ENCODE measurements at regions not wholly inside any gene's neighbourhood (a gene's known extent, or its start where the extent isn't known, plus 50 kb on each side); places are given as distances from the start of the nearest gene placed in this dataset.

DNA sequence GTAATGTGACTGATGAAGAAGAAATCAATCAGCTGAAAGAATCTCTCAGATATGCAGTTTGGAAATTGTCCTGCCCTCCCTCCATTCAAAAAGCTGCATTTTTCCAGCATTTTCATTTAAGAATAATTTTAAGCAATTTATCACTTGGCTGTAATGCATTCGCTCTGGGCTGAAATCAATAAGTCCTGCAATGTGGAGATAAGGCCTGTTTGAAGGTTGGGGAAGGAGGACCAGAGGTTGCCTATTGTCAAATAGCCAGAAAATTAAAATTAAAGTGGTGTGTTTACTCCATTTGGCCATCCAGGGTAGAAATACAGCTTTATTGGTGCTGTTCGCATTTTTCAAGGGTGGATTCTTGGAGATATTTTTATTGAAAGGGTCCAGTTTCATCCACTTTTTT, 187.6 kb upstream of the NFIA start:
- WGBS, 2 donors, result 96 to 98% methylated on average over 2 of the region's 2 CpGs
- no peak for DNase-seq (ENCODE audit: low spot score in 2 of 2)
- H3K4me3 ChIP-seq (ENCODE audit: low read depth, poor library complexity, severe bottlenecking), result no peak overlapping the region
- intact Hi-C loops (cut with DNase I; ENCODE audit: low total_unique reads), result no loop called here
- no peak for TF ChIP-seq POLR2A (IDR thresholded peaks at IDR 0.05)
- TF ChIP-seq, protein P1, sequence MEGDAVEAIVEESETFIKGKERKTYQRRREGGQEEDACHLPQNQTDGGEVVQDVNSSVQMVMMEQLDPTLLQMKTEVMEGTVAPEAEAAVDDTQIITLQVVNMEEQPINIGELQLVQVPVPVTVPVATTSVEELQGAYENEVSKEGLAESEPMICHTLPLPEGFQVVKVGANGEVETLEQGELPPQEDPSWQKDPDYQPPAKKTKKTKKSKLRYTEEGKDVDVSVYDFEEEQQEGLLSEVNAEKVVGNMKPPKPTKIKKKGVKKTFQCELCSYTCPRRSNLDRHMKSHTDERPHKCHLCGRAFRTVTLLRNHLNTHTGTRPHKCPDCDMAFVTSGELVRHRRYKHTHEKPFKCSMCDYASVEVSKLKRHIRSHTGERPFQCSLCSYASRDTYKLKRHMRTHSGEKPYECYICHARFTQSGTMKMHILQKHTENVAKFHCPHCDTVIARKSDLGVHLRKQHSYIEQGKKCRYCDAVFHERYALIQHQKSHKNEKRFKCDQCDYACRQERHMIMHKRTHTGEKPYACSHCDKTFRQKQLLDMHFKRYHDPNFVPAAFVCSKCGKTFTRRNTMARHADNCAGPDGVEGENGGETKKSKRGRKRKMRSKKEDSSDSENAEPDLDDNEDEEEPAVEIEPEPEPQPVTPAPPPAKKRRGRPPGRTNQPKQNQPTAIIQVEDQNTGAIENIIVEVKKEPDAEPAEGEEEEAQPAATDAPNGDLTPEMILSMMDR (IDR thresholded peaks at IDR 0.05), result no peak

DNA sequence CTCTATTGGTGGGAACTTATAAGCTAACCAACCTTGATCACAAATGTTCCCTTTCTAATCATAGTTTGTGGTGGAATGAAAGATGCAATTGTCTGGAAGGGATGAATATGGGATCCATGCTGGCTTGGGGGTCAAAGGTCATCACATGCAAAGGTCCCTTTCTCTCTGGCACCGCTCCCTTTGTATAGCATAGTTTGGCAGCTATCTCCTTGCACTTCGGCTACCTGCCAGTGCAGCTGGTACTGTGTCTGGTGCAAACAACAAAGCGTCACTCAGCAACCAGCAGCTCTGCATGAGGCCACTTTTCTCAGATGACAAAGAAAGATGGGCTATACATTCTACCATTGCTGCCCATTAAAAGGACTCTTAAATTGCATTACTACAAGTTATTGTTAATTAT, 188.2 kb upstream of the NFIA start:
- WGBS, 2 donors, result 54 to 72% methylated on average over 3 of the region's 3 CpGs
- no peak for TF ChIP-seq POLR2A (IDR thresholded peaks at IDR 0.05)
- intact Hi-C loops (cut with DNase I; ENCODE audit: low total_unique reads), result no loop called here
- no peak overlapping the region for H3K4me3 ChIP-seq (ENCODE audit: low read depth, poor library complexity, severe bottlenecking)
- DNase-seq (ENCODE audit: low spot score in 2 of 2), result no peak

DNA sequence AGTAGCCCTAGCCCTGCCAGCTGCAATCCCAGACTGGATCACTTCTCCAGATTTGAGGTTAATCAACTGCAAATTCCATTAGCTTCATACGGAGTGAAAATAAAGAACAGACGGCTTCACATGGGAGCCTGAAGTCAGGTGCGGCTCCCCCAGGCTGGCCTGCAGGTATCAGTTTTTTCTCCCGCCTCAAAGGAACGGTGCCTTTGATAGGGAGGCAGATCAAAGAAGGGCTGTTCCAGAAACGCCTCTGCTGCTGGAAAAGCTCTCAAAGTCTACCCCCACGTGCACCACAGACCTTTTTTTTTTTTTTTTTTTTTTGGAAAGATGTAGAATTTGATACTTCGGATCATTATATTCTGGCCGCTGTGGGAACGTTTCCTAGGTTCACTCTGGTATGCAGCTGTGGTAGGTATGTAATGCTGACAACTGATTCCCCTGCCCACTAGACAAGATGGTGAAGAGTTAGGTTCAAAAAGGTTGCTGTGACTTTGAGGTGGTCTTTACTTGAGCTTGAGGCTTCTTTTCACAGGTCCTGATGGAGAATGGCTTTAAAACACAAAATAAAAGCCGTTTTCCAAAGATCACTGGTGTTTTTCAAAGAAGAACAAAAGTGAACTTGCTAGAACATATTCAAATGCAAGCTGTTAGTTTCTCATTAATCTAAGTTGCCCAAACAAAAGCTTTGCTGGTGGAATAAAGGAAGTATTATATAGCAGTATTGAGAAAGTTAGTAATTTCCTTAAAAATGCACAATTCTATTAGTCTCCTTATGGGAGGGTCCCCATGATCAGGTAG, 189.0 kb upstream of the NFIA start:
- no peak overlapping the region for H3K4me3 ChIP-seq (ENCODE audit: low read depth, poor library complexity, severe bottlenecking)
- no peak for DNase-seq (ENCODE audit: low spot score in 2 of 2)
- TF ChIP-seq, protein P1 (IDR thresholded peaks at IDR 0.05), result no peak
- no peak for TF ChIP-seq POLR2A (IDR thresholded peaks at IDR 0.05)
- intact Hi-C loops (cut with DNase I; ENCODE audit: low total_unique reads), result no loop called here
- 38 to 54% methylated on average over 11 of the region's 11 CpGs for WGBS, 2 donors

DNA sequence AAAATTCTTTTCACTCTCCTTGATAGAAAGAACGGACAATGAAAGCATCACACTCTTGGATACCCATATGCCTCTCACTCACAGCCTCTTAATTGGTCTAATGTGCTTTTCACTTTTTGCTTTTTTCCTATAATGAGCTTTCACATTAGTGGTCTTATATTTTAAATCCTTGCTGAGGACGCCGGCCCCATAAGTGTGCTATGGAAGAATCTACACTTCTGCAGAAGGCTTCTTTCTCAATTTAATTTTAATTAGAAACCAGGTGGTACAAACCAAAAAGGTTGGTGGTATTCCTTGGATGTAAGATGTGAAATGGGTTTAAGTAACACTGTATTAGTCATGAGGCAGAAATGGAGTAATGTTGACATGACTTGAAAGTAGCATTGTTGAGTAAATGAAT, 190.6 kb upstream of the NFIA start:
- WGBS, 2 donors, result 57 to 75% methylated on average over 3 of the region's 3 CpGs
- no peak for TF ChIP-seq POLR2A (IDR thresholded peaks at IDR 0.05)
- TF ChIP-seq, protein P1 (IDR thresholded peaks at IDR 0.05), result no peak

DNA sequence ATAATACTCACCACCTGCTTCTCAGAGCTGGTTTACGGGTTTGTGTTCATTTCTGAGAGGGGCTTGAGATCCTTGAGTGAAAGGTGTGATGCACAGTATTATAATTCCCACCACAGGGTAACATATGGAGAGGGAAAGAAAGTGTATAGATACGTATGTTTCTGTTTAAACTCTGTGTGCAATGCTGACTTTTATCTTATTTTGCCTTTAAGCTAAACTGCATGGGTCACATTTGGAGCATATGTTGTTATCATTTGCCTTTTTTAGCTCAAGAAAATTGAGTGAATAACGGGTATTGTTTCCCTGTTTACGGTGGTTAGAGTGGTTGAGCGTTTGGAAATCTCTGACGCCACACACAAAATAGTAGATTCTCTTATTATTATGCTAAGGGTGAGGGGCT, 191.1 kb upstream of the NFIA start:
- WGBS, 2 donors, result 79 to 84% methylated on average over 6 of the region's 6 CpGs
- intact Hi-C loops (cut with DNase I; ENCODE audit: low total_unique reads), result no loop called here
- DNase-seq (ENCODE audit: low spot score in 2 of 2), result no peak
- TF ChIP-seq, protein P1 (IDR thresholded peaks at IDR 0.05), result no peak
- TF ChIP-seq POLR2A (IDR thresholded peaks at IDR 0.05), result no peak
- no peak overlapping the region for H3K4me3 ChIP-seq (ENCODE audit: low read depth, poor library complexity, severe bottlenecking)

More for the DNA sequence above, 190.6 kb upstream of the NFIA start:
- intact Hi-C loops (cut with DNase I; ENCODE audit: low total_unique reads), result no loop called here
- no peak overlapping the region for H3K4me3 ChIP-seq (ENCODE audit: low read depth, poor library complexity, severe bottlenecking)
- no peak for DNase-seq (ENCODE audit: low spot score in 2 of 2)

DNA sequence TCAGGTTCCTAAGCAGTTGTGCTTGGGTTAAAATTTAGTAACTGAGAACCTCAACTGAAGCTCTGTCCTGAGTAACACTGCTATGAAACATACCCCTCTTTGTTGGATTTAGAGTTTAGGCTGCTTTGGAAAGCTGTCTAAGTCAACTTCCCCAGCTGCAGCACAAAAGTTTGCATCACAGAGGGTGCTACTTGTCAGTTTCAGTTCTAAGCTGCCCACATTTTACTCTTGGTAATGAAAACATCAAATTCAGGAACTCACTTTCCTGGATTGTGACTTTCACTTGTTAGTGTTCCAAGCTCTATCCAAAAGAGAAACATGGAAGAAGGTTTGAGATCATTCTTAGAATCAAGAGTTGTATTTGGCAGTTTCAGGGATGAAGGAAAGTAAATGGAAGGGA, 191.7 kb upstream of the NFIA start:
- TF ChIP-seq, protein P1 (IDR thresholded peaks at IDR 0.05), result no peak
- TF ChIP-seq POLR2A (IDR thresholded peaks at IDR 0.05), result no peak
- DNase-seq (ENCODE audit: low spot score in 2 of 2), result no peak
- intact Hi-C loops (cut with DNase I; ENCODE audit: low total_unique reads), result no loop called here
- no peak overlapping the region for H3K4me3 ChIP-seq (ENCODE audit: low read depth, poor library complexity, severe bottlenecking)

All from lower leg skin (tissue), 4 donors.